ENCODE measurements at regions not wholly inside any gene's neighbourhood (a gene's known extent, or its start where the extent isn't known, plus 50 kb on each side); places are given as distances from the start of the nearest gene placed in this dataset.
"Not testable (repeated sequence)": the region's sequence is repeated elsewhere in the genome, so short reads cannot be mapped to it uniquely, and the experiment has no call there.

DNA sequence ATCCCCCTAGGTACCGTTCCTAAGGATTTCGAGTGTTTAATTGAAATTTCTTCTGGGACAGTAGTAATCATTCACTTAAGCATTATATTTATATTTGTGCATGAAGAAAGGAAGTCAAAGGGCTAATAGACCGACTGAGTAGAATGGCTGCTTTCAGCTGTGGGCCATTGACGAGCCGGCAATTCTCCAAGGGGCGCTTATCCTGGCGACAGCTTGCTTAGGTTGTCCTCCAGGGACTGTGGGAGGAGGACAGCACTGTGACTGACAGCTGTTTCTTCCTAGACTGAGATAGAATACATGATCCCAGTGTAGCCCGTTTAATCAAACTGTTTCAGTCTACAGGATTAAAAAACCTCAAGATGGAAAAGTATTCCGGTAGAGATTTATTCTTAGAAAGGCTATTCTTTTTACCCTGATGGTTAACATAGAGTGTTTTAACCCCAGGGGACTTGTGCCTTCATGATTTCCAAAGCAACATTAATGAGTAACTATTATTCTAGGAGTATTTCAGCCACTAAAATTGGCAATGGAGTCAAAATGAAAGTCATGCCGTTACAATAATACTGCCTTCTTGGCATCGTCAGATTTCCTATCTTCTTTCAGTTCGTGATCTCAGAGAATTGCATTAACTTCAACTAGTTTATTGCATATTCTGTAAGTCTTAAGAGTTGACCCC, 943.1 kb upstream of the WWC1 start:
- in situ Hi-C loops (cut with MboI; ENCODE audit: low sequenced_read_pairs) = no loop called here

DNA sequence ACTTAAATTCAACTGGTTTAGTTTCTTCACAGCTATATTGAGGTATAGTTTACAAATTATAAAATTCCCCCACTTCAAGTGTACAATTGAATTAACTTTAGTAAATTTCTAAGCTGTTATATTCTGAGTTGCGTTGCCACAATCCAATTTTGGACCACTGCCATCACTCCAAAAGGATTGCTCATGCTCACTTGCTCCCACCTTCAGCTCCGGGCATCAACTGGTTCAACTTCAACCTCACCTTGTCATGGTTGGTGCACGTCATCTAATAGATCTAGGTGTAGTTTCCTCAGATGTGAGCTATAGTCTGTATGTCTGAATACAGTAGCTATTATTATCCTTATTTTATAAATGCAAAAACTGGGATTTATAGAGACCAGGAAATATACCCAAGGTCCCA, 942.5 kb upstream of the WWC1 start:
- in situ Hi-C loops (cut with MboI; ENCODE audit: low sequenced_read_pairs) = no loop called here

DNA sequence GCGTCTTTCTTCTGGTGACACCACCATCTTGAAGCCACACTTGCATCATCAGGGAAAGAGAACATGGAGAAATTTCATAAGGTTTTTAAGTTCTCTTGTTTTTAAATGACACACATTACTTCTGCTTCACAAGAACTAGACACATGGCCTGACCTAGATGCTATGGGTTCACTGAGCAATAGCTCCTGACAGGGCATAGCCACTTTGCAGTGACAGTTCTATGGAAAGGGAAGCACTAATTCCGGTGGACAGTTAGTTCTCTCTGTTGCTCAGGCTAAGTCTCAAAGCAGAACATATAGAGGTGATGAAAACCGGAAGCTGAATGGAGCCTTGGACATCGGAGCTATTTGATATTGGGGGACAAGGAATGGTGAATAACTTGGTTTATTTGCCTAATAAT, 940.1 kb upstream of the WWC1 start:
- in situ Hi-C loops (cut with MboI; ENCODE audit: low sequenced_read_pairs) = no loop called here

DNA sequence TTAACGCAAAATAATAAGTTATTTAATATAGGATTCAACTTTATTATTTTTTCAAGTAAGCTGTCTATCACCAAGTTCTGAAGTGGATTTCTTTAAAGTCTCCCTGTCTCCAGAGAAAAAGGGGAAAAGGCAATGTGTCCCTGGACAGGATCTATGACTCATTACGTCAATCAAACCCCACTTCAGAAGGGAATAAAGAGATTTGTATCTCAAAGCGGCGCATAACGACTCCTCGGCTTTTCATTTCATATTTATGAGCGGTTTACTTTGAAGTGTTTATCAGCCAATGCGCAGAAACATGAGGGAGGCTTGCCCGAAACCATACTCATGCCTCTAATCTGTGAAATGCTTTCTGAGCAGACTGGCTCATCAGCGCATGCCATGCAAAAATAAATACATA, 938.6 kb upstream of the WWC1 start:
- in situ Hi-C loops (cut with MboI; ENCODE audit: low sequenced_read_pairs) = no loop called here

DNA sequence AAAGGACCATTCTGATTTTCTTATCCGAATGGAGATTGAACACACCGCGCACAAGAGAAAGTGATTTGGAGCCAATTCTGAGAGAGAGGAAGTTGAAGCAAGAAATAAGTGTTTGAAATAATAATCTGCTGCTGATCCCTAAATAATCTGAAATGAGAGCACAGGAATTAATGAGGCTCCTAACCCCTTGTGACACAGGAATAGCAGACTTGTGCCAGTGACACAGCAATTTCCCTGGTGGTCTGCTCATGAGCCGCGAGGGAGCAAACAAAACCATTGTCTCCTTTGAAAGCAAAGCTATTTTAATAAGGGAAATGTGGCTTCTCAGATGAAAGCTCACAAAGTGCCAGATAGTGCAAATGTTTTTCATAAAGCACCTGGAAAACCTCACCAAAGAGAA, 936.1 kb upstream of the WWC1 start:
- in situ Hi-C loops (cut with MboI; ENCODE audit: low sequenced_read_pairs) = no loop called here

DNA sequence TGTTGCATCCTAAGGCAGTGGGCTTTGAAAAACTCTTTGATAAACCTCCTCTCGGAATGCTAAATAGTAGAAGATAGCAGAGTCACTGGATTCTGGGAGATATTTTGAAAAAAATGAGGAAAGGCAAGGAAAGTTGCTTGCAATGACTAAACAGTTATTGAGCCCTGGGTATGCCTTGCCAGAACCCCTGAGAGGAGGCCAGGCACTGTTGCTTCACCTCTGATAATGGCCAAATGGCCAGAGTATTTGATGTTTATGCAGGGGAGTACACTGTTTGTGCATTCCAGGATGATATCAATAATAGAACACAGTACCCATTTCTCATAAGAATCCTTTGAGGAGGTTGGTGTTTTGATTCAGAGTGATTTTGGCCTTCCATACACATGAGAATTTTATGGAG, 935.1 kb upstream of the WWC1 start:
- in situ Hi-C loops (cut with MboI; ENCODE audit: low sequenced_read_pairs) = no loop called here

DNA sequence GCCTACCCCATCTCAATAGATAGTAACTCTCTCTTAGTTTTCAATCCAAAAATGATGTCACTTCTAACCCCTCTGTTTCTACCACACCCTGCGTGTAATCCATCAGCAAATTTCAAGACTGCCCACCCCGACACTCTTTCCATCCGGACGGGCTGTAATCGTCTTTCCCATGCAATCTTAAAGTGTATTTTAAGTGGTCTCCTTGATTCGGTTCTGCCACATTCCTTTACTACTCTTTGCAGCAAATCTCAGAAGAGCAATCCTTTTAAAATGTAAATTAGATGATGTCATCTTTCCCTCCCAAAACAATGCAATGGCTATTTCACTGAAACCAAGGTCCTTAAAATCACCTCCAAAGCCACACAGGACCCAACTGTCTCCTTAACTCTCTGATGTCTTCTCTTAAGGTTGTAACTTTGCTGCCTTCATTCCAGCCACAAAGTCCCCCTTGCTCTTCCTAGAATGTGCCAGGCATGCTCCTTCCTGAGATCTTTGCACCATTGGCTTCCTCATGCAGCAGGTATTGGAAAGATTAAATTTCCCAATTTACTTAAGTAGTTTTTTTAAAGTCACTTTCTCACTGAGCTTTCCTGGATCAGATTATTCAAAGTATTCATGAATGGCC, 932.5 kb upstream of the WWC1 start:
- in situ Hi-C loops (cut with MboI; ENCODE audit: low sequenced_read_pairs) = no loop called here

DNA sequence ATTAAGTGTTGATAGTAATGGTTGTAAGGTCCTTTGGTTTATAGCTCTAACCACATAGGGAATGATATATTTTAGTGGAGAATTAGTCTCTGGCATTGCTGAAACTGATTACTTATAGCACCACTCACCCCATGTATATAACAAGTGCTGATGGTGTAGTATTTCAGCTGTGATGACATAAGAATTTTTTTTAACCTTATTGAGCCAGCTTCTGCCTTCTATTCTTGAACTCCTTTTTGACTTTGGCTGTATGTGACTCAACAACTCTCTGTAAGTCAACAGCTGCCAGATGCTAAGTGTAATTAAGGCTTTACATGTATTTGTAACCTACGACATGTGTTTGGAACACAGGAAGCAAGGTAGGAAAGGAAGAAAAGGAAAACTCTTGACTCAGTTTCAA, 929.6 kb upstream of the WWC1 start:
- in situ Hi-C loops (cut with MboI; ENCODE audit: low sequenced_read_pairs) = no loop called here

DNA sequence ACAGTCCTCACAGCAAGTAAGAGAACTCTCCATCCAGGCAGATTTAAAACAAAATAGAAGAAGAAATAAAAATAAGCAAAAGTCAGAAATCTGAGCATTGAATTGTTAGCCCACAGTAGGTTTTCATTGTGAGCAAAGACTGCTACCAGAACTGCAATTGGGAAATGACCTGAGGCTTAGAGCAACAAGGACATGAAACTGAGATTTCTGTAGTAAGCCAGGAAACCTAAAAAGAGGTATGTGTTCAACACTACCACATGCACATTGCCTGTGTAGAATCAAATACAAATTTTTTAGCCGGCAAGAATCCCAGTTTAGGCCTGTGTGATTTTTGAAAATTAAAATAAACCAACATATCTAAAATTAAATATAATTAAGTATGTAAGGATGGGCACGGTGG, 928.4 kb upstream of the WWC1 start:
- in situ Hi-C loops (cut with MboI; ENCODE audit: low sequenced_read_pairs) = no loop called here

DNA sequence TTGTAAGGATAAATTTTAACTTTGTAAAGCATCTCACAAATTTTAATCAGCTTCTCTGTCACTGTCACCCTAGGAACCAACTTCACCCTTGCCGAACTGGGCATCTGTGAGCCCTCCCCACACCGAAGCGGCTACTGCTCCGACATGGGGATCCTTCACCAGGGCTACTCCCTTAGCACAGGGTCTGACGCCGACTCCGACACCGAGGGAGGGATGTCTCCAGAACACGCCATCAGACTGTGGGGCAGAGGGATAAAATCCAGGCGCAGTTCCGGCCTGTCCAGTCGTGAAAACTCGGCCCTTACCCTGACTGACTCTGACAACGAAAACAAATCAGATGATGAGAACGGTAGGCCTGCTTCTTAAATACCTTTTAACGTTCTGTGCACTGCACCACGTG, 916.3 kb upstream of the WWC1 start:
- in situ Hi-C loops (cut with MboI; ENCODE audit: low sequenced_read_pairs) = no loop called here

DNA sequence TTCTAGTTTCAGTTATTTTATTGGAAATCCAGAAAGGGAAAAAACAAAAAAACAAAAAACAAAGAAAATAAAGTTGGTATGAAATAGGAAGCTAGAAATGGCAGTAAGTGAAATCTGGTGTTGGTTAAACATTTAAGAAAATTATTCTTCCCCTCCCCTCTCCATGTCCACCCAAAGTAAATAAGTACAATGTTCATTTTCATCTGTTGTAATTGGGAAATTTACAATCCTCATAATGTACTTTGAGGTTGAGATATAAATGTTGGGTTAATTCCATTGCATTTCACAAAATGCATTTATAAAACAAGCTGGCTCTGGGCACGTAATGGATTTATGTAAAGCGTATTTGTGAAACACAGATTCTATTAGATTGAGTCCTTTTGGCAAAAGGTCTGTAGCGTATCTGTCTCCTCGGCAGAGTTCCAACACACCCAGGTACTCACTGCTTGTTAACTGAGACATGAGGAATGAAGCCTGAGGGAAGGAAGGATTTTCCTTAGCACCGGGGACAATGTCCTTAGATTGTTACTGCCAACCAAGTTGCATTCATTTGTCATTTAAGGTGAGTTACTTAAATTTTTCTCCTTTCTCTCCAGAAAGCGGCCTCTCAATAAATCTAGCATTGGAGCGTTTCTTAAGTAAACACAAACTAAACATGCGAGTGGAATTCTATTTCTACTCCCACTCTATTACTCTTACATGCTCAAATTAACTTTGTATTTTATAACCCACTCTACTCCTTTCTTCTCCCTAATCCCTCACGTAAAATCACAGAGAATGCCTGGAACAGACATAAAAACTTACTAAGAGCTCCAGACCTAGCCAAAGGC, 912.3 kb upstream of the WWC1 start:
- in situ Hi-C loops (cut with MboI; ENCODE audit: low sequenced_read_pairs) = no loop called here

DNA sequence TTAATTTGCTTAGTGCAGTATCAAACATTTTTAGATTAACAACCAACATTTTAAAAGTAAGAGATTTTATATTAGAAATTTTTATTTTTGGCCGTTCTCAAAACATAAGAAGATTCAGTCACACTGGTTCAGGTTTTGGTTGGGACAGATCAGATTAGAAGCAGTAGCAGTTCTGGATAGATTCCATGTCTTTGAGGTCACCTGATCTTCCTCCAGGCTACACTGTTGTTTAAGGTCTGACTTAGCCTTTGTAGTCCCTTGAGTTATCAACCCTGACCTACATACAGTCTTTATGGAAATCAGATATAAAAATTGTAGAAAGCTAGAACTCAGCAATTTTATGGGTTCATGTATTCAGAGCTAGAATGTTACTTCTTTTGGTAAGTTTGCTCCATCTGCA, 910.0 kb upstream of the WWC1 start:
- in situ Hi-C loops (cut with MboI; ENCODE audit: low sequenced_read_pairs) = no loop called here

DNA sequence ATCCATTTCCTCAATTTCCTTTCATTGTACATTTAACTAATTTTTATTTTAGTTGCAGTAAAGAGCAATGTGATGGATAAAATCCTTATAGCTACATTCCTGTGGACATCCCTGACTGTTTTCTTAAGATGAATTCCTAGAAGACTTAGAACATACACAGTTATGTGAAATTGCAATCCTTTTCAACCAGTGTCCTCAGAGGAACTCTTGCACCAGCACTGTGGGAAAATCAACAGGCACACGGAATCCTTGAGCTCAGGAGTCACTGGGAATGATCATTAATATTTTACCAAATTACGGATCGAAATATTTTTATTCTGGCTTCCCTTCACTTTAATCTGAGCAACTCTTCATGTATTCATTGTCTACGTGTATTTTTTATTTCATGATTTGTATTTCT, 901.9 kb upstream of the WWC1 start:
- in situ Hi-C loops (cut with MboI; ENCODE audit: low sequenced_read_pairs) = no loop called here

DNA sequence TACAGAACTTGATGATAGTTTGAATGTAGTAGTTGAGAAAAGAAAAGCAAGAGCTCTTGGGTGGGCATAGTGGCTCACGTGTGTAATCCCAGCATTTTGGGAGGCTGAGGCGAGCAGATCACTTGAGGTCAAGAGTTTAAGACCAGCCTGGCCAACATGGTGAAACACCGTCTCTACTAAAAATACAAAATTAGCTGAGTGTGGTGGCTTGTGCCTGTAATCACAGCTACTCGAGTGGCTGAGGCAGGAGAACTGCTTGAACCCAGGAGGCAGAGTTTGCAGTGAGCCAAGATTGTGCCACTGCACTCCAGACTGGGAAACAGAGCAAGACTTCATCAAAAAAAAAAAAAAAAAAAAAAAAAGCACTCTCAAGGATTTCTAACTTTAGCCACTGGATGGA, 900.2 kb upstream of the WWC1 start:
- in situ Hi-C loops (cut with MboI; ENCODE audit: low sequenced_read_pairs) = not testable (repeated sequence)

DNA sequence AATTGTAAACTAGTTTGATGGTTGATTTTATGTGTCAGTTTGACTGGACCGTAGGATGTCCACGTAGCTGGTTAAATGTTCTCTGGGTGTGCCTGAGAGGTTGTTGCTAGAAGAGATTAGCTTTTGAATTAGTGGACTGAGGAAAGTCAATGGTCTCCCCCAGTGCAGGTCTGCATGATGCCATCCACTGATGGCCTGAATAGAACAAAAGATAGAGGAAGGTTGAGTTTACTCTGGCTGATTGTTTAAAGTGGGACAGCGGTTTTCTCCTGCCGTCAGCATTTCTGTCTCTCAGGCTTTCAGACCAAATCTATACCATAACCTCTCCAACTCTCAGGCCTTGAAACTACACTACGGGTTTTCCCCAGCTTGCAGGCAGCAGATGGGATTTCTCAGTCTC, 899.2 kb upstream of the WWC1 start:
- in situ Hi-C loops (cut with MboI; ENCODE audit: low sequenced_read_pairs) = no loop called here

DNA sequence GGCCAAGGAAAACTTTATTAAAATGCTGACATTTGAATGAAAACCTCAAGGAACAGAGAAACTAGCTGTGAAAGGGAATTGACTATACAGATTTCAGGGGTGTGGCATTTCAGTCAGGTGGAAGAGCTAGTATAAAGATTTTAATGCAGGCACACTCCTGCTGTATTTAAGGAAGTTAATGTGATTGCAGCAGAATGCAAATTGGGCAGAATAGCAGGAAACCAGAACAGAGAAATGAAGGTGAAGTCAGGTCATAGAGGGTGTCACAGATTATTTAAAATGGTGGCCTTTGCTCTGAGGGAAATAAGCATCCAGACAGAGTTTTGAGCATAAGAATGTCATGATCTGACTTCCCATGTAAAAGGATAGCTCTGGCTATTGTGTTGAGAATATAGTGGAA, 898.1 kb upstream of the WWC1 start:
- in situ Hi-C loops (cut with MboI; ENCODE audit: low sequenced_read_pairs) = no loop called here

DNA sequence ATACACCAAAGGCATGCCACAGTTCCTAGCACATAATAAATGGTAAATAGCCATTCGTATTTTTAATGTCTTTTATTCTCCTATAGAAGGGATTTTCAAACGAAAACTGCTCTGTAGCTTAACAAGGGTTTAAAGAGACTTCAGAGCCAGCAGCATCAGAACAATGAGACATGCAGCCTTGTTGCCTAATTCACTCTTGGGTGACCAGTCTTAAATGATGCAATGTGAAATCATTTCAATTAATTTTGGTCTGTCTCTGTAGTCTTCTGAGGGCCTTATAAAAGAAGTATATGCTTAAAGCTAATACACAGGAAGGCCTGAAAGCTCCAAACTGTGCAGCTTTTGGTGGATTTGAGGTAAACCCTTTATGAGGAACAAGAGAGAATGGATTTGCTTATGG, 888.8 kb upstream of the WWC1 start:
- in situ Hi-C loops (cut with MboI; ENCODE audit: low sequenced_read_pairs) = no loop called here

DNA sequence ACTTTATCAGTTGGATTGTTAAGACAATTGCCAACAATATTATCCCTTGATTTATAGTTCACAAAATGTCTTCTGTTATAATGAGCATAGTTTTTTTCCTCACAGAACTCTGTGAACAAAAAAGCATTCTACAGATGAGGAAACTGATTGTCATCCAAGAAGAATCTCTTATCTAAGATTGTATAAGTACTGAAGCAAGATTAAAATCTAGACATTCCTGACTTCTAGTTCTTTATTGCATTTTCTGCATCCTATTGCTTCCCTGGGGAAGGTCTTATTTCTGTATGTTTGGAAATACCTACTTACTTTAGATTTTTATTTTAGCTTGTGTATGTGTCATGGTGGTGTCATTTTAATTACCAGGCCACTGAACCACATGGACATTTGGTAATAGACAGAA, 884.9 kb upstream of the WWC1 start:
- in situ Hi-C loops (cut with MboI; ENCODE audit: low sequenced_read_pairs) = no loop called here

DNA sequence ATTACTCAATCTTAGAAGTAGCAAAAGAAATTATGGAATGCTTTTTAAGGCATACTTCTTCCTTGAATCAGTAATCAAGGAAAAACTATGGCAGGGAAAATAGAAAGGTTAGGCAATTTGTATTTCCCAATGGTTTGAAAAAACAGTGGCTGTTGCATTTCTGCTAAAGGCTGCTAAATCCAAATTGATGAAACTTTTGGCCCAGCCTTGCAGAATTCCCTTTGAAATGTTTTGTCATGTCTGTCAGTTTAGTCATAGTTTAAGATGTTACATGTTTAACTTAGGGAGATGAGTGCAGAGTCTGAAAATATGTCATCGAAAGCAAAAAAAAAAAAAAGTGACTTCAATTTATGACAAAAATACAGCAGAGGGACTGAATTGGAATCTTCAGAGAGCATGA, 878.9 kb upstream of the WWC1 start:
- in situ Hi-C loops (cut with MboI; ENCODE audit: low sequenced_read_pairs) = no loop called here

DNA sequence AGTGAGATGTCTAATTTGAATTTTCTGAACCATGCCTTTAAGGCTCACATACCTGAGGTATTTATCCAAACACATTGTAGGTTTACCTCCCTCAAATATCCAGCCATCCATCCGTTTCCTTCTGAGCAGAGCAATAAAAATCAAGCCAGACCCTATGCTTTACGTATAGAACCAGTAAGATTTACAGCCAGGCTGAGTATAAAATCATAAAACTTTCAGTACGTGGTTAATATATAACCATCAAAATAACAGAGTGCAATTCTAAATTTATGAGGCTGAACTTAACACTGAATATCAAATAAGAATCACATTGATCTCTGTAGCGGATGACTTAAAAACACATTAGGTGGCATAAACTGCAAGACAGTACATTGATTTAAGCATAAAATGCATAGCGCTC, 877.9 kb upstream of the WWC1 start:
- in situ Hi-C loops (cut with MboI; ENCODE audit: low sequenced_read_pairs) = no loop called here

DNA sequence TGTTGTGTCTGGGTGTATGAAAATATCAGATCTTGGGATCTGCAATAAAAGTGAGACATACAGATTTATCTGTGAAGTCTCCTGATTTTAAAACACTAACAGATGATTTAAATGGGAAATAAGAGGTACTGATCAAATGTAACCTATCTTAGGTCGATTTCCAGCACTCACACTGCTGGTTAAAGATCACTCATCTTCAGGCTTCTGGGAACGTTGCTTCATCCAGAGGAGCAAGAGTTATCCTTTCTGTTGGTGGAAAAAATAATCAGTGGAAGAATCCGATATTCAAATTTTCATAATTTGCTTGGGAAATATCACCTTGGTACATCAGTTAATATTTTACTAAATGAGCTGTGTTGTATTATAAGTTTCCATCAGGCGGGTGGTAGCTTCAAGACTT, 876.8 kb upstream of the WWC1 start:
- in situ Hi-C loops (cut with MboI; ENCODE audit: low sequenced_read_pairs) = no loop called here

All from HL-60/S4 (cell line).